ENCODE measurements at regions not wholly inside any gene's neighbourhood (a gene's known extent, or its start where the extent isn't known, plus 50 kb on each side); places are given as distances from the start of the nearest gene placed in this dataset.
"Not testable (repeated sequence)": the region's sequence is repeated elsewhere in the genome, so short reads cannot be mapped to it uniquely, and the experiment has no call there.

- DNase-seq, result no peak
These were observed 51.1 kb upstream of the ROPN1 start for GRCh38 chr3:124043023-124043422.

DNA sequence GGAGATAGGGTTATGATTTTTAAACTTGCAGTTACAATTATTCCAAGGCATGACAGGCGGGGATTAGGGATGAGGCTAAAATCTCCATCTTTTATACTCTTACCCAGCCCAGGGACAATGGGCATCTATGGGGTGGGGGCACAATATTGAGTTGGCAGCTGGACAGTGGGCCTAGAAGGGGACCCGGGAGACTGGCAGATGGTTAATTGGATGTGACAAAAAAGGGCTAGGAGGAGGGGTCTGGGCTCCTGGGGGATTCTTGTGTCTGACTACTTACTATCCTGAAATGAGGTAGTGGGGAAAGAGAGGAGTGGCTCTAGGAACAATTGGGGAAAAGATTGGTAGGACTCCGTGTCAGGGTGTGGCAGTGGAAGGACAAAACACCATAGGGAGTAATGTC lies 53.0 kb upstream of the ROPN1 start:
- DNase-seq, result no peak

GRCh38 chr3:124048967-124049798 lies 57.3 kb upstream of the ROPN1 start:
- no peak for DNase-seq

DNA sequence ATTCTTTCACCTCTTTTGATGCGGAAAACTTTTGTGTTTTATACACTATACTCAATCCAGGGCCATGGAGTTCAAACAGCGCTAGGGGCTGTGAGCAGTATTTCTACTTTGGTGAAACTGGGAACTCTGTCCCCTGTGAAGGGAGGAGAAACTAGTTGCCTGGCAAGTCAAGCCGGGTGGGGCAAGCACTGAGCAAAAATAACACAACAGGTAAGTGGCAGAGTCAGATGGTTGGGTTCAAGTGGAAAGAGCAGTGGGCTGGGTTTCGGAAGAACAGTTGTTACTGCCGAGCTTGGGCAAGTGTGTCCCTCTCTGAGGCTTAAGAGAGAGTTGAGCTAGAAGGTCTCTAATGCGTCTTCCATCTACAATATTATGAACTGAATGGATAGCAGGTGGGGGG lies 59.7 kb upstream of the ROPN1 start:
- DNase-seq, result no peak

DNA sequence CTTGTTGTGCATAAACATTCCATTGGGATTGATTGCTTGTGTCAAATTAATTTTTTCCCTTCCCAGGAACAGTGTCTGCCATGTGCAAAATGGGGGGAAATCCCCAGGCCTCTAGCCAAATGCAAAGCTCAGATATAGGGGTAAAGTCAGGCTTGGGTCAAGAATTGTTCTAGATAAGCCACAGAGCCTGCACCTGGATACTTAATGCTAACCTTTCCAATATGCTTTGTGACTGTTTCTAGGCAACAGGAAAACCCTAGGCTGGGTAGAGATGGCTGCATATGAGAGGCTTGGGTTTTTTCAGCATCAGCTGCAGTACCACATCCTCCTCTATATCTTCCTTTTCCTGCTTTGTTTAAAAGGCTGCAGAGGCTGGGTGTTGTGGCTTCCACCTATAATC lies 61.9 kb upstream of the ROPN1 start:
- no peak for DNase-seq

- no peak for DNase-seq
These were observed 64.9 kb upstream of the ROPN1 start for GRCh38 chr3:124056846-124057245.

DNA sequence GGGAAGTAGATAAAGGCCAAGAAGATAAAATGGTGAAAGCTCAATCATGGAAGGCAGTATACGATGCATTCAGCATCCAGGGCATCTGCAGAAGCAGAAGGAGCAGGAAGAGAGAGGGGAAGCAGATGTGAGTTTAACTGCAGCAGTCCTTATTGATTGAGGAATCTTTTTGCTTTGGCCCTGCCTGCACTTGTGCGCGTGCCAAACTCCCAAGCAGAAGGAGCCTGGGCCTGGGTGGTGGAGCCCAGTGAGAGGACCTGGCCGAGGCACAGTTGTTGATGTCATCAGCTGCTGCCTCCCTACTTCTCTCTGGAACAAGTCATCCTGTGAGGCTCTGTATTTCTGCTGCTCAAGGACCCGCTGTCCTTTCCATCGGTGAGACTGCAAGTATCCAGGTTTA lies 65.5 kb upstream of the ROPN1 start:
- no peak for DNase-seq

- DNase-seq, result no peak
These were observed 67.7 kb upstream of the ROPN1 start for GRCh38 chr3:124059580-124059979.

DNA sequence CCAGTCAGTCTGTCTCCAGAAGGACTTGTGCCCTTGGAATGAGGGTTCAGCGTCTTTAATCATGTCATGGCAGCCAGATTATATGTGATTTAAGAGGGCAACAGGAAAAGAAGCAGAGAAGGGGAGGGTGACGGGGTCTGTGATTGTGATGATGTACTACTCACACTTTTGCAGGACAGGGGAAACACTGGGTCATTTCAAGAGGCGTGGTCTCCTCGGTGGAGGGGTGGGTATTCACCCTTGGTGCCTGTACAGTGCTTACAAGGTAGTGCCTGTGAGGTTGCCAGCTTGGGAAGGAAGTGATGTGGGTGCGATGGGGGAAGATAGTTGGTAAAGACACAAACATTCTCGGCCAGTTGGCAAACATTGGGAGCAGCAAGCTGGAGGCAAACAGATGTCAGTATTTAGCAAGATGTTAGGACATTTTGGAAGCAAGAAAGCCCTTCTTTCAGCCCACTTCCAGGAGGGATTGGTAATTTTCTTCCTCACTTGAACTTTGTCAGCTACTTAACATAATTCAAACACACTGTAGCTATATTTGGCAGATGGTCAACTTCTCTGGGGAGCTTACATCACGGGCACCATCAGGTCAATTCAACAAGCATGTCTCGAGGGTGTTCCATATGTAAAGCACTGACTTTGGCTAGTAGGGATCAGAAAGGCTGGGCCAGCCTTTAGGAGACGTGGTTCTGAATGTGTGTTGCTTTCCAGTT lies 71.4 kb upstream of the ROPN1 start:
- no peak for DNase-seq

DNA sequence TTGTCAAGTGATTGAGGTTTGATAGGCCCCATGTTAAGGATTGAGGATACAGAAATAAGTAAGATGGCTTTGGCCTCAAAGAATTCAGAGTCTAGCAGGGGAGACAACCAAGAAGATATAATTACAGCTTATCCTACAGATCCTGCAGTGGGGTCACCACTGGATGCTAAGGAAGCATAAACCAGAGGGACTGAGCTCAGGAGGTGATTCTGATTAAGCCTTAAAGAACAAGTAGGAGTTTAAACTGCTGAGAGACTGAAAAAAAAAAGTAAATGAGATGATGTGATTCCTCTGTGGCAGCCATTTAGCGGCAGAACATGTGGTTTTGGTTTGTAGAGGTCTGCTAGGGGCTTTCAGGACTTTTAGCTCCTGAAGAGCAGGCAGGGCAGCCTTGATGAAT lies 72.1 kb upstream of the ROPN1 start:
- no peak for DNase-seq

DNA sequence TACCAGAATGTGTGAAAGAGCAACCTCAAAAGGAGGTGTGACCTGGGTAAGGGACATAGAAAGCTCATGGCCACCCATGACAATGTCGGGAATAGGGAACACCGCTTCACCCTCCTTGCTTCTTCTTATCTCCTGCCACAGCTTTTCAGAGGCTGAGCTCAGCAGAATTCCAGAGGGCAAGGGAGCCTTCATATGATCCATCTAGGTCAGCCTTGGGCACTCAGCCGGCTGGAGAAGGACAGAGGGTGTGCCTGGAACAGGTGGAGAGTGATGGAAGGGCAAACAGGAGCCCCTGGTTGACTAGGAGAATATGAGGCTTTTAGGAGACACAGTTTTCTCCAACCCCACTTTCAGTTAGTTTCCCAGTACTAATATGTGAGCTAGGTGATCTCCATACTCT lies 74.6 kb upstream of the ROPN1 start:
- DNase-seq, result not testable (repeated sequence)

GRCh38 chr3:124069706-124070105 lies 77.8 kb upstream of the ROPN1 start:
- DNase-seq, result not testable (repeated sequence)

GRCh38 chr3:124075090-124075489 lies 83.2 kb upstream of the ROPN1 start:
- not testable (repeated sequence) for DNase-seq

DNA sequence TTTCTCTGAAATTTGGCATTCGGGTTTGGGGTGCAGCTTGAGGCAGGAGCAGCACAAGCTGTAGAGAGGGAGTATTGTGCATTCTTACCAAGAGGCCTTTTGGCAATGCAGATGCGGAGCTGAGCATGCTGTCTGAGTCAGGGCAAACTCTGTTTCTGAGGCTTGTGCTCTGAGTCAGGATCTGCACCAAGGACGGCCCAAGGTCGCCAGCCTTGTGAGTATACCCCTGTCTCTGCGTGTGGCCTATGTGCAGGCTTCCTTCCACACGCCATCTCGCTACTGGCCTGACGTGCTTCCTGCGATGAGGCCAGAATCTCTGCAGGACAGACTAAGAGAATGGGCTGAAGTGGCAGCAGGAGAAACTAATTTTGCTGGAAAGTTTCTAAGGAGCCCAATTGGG lies 83.8 kb upstream of the ROPN1 start:
- DNase-seq, result no peak

GRCh38 chr3:124076235-124076634 lies 84.3 kb upstream of the ROPN1 start:
- DNase-seq, result no peak

DNA sequence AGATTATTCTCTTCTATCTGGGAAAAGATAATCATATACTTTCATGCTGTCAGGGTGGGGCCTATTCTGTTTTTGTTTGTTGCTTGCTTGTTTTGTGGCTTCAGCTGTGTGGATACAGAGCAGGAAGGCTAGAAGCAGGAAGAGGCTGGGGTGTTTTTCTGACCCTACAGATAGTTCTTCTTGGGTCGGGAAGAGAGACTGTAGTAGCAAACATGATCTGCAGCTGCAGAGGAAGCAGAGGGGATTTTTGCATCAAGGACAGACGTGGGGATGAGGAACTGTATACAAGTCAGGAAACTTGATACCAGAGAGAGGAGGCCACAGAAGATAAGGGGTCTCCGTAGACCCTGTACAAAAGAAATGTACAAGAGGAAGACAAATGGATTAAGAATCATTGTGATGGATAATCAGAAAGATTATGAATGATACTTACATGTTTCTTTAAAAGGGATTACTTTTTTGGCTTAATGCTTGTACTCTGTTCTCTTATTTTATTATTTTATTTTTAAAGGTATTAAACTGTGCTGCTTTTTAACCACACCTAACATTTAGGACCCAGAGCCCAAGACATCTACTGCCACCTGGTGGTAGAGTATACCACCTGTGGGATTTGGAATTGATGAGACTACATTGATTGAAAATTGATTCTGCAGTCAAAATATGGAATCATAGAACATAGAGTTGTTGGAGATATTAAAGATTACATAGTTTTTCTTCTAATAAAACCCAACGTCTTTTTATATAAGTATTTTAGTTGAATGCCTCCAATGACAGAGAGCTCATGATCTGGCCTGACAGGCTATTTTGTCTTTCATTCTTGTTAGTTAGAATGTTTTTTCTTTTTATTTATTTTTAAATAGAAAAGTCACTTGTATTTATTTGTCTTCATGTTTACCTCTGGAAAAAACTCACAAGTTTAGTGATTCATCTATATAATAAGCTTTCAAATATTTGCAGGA lies 87.3 kb upstream of the ROPN1 start:
- DNase-seq, result no peak

- no peak for DNase-seq
These were observed 88.0 kb upstream of the ROPN1 start for GRCh38 chr3:124079912-124080276.

- no peak for DNase-seq
These were observed 90.4 kb upstream of the ROPN1 start for GRCh38 chr3:124082343-124082742.

- no peak for DNase-seq
These were observed 92.3 kb upstream of the ROPN1 start for GRCh38 chr3:124084022-124084881.

DNA sequence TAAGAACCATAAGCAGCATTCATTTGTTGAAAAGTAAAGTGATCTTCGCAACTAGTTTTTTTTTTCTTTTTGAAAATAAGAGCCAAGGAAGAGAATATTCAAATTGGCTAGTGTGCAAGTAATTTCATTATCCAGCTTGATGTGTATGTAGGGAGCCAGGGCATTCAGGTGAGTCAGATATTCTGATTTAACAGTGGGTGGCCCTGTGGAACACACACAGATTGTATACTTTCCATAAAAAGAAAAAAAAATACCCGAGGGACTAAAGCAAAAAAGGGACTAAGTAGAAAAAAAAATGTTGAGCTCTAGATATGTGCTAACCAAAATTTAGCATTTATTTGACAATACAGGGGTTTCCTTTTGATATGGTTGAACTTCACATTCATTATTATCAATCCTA lies 96.9 kb upstream of the ROPN1 start:
- DNase-seq, result no peak

DNA sequence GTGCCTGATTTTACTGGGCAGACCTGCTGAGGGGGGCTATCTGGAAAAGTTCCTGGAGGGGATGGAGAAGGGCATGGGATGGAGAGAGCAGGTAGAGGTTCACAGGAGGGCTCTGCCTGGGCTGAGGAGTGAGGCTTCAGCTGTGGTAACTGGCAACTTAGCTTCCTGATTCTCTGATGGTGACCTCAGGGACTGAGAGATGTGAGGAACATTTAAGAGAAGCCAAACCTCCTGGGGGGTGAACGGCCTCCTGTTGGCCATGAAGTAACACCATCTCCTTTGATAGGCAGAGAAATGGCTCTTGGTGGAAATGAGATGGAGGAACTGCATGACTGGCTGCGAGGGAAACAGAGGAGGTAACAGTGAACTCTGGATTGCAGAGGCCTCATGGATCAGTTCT lies 97.3 kb upstream of the ROPN1 start:
- DNase-seq, result no peak

GRCh38 chr3:124091716-124092115 lies 99.8 kb upstream of the ROPN1 start:
- no peak for DNase-seq
